LNCaP clone FGC (cell line): ENCODE measurements at regions not wholly inside any gene's neighbourhood (a gene's known extent, or its start where the extent isn't known, plus 50 kb on each side); places are given as distances from the start of the nearest gene placed in this dataset.
A peak's percentile ranks its signal among the peaks of the same experiment; 100 is the strongest.

Source experiments
- DNase-seq: peaks from one replicate; pipeline ENCODE4 v3.0.0-alpha.2; 2011; ENCODE audit warnings: low read depth
- H3K4me3 ChIP-seq: 2 replicates; pipeline ENCODE4 v1.5.1; 2011; ENCODE audit warnings: mild to moderate bottlenecking, low read depth, low read length, control low read depth
- CTCF ChIP-seq: IDR thresholded peaks from 2 replicates; pipeline ENCODE4 v1.5.1; 2012; ENCODE audit warnings: mild to moderate bottlenecking; ENCODE audit not compliant: control insufficient read depth, insufficient read depth; ENCODE audit errors: extremely low read depth

- no peak for TF ChIP-seq CTCF
- H3K4me3 ChIP-seq: no peak overlapping the region
- no peak for DNase-seq
Measured at GRCh38 chr1:106984801-106985200, 71.7 kb upstream of the PRMT6 start.

GRCh38 chr1:106986603-106987002 is 69.9 kb upstream of the PRMT6 start:
- no peak for DNase-seq
- no peak overlapping the region for H3K4me3 ChIP-seq
- no peak for TF ChIP-seq CTCF

DNA sequence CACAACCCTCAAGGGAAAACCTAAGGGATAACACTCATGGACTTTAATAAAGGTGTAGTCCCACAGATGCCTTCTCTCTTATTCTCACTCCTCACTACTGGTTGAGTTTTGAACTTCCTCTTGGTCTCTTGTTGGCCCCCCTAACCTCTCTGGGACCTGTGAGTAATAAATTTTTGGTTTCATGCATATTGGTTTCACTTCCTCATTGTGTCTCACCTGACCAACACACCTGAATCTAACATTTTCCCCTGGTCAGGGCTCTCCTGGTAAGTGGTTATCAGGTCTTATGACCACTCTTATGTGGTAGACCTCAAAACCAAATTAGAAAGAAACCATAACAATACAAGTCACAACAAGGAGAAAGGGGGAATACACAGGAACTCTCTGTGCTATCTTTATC is 60.5 kb upstream of the PRMT6 start:
- no peak overlapping the region for H3K4me3 ChIP-seq
- DNase-seq: no peak
- no peak for TF ChIP-seq CTCF

DNA sequence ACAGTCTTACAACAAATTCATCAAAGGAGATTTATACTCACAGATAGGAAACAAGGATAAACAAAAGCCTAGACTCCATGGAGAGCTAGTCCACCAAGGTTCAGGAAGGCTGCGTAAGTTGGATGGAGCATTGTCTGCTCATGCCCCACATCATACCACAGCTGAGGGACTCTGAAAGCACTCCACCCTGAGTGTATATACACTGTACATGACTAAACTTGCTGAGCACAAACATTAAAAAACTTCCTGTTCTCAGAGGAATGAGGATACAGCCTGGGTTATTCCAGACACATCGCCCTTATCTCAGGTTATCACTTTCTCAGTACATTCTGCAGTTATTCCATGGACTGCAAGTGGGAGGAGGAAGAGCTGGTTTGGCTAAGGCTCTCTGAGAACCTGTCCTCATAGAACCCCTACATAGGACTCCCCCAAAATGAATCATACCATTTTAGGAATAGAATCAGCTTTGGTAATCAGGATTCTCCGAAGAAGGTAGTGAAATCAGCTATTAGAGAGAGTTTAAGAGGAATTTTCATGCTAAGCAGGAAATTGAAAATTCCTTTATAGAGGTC is 58.0 kb upstream of the PRMT6 start:
- peak; percentile 68 for DNase-seq
- no peak for TF ChIP-seq CTCF
- H3K4me3 ChIP-seq: no peak overlapping the region

GRCh38 chr1:107000902-107001301 is 55.6 kb upstream of the PRMT6 start:
- no peak for TF ChIP-seq CTCF
- no peak overlapping the region for H3K4me3 ChIP-seq
- no peak for DNase-seq

DNA sequence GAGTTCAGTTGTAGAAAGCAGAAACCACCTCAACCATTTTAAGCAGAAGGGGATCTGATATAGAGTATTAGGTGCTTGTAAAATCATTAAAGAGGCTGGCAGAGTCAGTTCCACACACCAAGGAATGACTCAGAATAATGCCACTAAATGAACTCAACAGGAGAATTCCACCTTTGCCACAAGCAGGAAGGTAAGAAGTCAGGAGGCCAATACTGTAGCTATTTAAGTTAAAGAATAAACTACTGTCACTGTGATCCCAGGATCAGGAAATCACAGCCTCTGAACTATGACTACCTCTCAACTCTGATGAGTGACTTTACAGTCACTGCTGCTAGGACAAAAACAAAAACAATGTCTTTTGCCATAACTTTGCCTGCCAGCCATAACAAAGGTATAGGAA is 52.5 kb upstream of the PRMT6 start:
- DNase-seq: no peak
- no peak overlapping the region for H3K4me3 ChIP-seq
- no peak for TF ChIP-seq CTCF

DNA sequence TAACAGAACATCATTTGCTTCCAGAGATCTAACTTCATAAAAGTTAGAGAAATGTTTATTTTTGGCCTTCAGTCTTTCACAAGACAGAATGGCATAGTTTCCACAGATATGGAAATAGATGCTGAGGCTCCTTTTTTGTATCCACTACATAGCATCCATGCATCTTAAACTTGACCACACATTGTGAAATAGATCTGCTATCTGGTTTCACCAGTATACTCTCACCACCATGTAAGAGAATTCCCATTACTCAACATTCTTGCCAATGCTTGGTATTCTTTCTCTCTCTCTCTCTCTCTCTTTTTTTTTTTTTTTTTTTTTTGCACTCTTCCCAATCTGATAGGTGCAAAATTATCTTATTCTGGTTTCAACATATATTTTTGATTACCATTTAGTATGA is 52.1 kb upstream of the PRMT6 start:
- H3K4me3 ChIP-seq: no peak overlapping the region
- no peak for TF ChIP-seq CTCF
- DNase-seq: no peak
